AG20443 (cell line): ENCODE measurements at regions not wholly inside any gene's neighbourhood (a gene's known extent, or its start where the extent isn't known, plus 50 kb on each side); places are given as distances from the start of the nearest gene placed in this dataset.
A peak's percentile ranks its signal among the peaks of the same experiment; 100 is the strongest.
"Not testable (repeated sequence)": the region's sequence is repeated elsewhere in the genome, so short reads cannot be mapped to it uniquely, and the experiment has no call there.

Experiments
- DNase-seq: peaks from one replicate; pipeline ENCODE4 v3.0.0; 2012; ENCODE audit warnings: low spot score, mixed read lengths

DNA sequence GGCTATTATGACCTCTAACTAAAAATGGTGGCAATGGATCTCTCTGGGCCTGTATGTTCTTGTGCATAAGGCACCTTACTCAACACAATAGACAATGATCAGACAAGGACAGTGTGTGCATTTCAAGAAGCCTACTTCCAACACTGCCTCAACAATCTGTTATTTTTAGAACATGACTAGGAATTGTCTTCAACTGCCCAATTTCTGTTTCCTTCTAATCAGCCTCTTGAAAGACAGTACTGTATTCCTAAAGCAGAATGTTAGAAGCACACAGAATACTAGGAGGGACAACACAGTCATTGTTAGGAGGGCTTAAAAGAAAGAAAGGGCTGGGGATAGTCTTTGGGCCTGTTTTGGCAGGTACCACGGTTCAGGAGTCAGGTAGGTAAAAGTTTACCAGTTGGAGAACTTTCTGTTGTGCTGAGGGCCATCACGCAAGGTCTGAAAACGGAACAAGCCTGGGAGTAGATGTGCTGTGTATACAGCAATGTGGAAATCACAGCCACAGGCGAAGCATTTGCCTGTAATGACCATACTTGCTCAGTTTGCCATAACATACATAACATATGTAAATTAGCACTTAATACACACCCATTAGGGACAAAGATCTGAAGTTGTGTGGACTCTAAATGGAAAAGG is 100.8 kb upstream of the ATXN3L start:
- no peak for DNase-seq

DNA sequence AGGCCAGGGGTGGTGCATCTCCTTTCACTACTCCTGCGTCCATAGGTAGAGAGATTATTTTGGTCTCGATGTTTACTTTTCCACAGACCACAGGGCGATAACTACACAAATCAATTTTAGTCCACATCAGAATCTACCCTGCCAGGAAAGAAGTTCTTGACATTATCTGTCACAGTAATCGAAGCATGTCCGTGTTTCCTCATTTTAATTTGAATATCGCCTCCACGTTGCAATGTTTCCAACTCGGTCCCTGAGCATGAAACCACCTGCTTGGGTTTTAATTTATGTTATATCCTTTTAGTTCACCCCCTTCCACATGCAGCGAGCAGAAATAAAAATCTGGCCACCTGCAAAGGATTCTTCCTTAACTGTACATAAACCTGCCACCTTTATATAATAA is 100.1 kb upstream of the ATXN3L start:
- DNase-seq: no peak

DNA sequence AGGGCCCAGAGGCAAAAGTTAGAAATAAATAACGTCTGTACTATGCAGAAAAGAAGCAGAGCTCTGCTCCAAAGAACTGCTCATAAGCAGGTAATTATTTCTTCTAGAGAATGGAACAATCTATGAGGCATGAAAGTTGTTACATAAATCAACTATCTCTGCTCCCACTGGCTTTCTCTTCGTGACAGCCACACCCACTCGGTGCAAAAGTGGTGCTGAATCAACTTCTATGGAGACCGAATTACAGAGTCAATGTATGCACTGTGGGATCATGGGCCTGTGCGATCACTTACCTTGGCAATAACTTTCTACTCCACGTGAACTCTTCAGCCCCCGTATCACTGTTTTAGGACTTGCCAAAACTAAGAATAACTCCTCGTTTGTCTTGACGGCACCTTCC is 99.4 kb upstream of the ATXN3L start:
- no peak for DNase-seq

DNA sequence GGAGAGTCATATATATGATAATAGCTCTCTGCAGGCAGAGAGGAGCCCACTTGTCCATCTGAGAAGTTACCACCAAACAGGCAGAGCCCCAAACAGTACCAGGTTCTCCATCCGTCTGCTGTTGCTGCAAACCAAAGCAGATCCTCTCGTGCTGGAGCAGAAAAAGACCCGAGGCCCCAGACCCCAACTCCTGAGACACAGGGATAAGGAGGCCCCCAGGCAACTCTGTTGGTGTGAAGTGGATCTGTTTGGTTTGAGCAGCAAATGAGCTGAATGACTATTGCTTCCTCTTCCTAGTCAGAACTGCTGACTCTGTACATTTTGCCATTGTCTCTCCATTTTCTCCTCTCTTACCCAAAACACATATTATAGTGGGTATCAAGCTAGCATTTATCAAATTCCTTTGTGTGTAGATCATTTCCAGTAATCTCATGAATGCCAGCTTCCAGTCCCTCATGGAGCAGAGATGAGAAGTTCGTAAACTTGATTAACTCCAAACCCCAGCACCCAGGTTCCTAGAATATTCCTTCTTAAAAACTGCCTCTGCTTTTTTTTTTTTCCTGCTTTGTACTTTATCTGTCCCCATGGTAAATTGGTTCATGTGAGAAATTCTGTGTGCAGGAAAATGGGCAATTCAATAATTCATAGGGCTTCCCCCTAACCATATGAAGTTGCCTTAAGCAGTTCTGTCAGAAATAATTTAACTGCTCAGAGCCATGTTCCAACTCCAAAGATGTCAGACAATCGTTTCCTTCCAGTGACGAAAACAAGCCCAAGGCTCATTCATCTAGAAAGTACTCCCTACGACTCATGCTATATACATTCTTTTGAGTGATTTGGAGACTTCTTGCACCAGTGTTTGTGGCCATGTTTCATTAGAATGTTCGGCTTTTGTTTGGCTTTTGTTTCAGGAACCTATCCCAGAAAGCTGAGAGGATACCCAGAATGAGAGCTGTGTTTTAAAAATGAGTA is 98.6 kb upstream of the ATXN3L start:
- DNase-seq: no peak

DNA sequence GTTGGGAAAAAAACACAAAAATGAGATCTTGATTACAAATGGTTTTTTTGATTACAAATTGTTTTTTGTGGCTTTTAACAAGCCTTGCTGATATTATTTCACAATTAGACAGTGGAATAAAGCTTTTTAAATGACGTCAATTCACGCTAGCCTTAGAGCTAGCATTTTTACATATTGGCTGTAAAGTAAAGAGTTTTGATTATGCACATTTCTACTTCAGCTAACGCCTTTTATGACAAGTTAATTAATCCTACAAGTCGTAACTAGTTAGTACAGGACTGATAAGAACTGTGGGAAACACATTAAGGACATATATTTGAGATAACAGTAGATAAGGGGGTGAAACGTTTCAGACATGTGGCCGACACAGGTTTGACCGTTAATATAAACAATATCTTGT is 95.7 kb upstream of the ATXN3L start:
- DNase-seq: no peak

DNA sequence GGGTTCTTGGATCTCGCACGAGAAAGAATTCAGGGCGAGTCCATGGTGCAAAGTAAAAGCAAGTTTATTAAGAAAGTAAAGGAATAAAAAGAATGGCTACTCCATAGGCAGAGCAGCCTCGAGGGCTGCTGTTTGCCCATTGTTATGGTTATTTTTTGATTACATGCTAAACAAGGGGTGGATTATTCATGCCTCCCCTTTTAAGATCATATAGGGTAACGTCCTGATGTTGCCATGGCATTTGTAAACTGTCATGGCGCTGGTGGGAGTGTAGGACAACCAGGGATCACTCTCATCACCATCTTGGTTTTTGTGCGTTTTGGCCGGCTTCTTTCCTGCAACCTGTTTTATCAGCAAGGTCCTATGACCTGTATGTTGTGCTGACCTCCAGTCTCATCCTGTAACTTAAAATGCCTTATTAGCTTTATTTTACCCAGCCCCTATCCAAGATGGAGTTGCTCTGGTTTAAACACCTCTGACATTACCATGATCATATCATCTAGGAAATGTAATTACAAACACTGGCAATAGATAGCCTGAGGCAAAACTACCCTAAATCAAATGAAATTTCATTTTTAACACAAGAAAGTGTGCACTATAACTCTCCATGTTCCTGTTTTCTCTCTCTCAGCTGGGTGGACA is 94.3 kb upstream of the ATXN3L start:
- no peak for DNase-seq

DNA sequence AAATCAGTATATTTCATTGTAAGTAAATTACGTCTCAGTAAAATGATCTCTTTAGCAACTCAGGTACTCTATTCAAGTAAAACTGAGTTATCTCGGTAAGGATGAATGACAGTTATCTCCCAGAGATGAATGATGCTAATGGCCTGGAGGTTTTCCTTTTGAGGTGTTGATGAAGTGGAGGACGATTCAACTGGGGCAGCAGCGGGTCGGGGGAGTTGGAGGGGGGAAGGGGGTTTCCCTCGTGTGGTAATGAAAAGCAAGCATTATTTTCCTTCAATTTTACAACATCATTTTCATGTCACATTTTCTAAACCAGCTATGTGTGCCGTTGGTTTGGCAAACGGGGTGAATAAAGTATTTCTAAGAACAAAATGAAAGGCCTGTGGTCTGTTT is 92.4 kb upstream of the ATXN3L start:
- DNase-seq: no peak

DNA sequence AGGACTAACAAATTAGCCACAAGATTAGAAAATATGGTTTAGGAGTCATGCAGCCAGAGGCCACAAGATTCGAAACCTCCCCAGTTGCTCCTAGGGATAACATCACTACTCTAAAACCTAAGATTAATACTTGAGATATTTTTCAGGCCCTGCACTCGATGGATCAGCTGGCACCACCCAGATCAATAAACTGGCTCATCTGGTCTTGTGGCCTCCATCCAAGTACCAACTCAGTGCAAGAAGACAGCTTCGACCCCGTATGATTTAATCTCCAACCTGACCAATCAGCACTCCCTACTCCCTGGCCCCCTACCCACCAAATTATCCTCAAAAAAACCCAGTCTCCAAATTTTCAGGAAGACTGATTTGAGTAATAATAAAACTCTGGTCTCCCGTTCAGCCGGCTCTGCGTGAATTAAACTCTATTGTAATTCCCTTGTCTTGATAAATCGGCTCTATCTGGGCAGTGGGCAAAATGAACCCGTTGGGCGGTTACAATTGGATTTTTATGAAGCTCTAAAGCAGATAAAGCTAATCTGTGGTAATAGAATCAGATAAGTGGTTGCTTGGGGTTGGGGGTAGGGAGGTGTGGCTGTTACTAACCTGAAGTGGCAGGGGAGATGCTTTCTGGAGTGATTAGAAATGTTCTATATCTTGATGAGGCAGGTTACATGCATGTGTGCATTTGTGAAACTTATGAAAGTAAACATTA is 91.8 kb upstream of the ATXN3L start:
- no peak for DNase-seq

DNA sequence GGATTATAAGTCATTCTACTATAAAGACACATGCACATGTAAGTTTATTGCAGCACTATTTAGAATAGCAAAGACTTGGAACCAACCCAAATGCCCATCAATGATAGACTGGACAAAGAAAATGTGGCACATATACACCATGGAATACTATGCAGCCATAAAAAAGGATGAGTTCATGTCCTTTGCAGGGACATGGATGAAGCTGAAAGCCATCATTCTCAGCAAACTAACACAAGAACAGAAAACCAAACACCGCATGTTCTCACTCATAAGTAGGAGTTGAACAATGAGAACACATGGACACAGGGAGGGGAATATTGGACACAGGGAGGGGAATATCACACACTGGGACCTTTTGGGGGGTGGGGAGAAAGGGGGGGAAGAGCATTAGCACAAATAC is 88.7 kb upstream of the ATXN3L start:
- DNase-seq: not testable (repeated sequence)

DNA sequence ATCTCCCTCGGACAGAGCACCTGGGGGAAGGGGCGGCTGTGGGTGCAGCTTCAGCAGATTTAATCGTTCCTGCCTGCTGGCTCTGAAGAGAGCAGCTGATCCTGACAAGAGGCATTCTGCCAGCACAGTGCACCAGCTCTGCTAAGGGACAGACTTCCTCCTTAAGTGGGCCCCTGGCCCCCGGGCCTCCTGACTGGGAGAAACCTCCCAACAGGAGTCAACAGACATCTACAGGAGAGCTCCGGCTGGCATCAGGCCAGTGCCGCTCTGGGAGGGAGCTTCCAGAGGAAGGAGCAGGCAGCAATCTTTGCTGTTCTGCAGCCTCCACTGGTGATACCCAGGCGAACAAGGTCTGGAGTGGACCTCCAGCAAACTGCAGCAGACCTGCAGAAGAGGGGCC is 84.9 kb upstream of the ATXN3L start:
- DNase-seq: not testable (repeated sequence)

DNA sequence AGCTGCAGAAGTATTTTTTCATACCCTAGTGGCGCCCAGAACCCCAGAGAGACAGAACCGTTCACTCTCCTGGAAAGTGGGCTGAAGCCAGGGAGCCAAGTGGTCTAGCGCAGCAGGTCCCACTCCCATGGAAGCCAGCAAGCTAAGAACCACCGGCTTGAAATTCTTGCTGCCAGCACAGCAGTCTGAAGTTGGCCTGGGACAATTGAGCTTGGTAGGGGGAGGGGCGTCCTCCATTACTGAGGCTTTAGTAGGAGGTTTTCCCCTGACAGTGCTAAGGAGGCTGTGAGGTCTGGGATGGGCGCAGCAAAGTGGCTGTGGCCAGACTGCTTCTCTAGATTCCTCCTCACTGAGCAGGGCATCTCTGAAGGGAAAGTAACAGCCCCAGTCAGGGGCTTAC is 84.5 kb upstream of the ATXN3L start:
- no peak for DNase-seq

DNA sequence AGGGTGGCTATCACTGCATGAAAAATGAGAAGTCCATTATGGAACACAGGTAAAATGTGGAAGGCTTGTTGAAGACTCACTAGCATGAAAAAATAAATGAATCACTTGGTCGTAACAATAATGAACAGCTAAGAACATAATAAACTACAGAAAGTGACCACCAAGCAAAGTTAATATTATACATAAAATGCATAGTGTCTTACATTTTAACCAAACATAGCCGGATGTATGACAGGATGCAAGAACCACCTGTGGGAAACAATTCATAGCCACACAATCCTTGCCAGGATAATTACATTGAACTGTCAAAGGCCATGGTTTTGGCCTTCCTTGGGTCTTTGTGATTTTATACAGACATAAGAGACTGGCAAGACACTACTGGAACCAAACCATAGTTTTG is 81.9 kb upstream of the ATXN3L start:
- no peak for DNase-seq

DNA sequence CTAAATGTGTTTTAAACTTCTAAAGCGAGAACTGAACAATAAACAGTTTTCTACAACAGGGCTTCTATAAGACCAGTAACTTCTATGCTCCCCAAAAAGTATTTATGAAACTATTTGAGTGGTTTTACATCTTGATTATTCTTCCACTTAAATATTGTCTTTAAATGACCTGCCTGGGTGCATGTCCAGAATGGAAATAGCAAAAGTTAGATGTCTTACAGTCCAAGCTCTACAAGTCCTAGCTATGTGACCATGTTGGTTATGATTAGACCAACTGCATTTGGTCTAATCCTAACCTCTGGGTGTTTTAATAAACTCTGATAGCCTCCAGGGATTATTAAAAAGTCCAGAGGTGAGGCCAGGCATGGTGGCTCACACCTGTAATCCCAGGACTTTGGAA is 79.0 kb upstream of the ATXN3L start:
- no peak for DNase-seq

DNA sequence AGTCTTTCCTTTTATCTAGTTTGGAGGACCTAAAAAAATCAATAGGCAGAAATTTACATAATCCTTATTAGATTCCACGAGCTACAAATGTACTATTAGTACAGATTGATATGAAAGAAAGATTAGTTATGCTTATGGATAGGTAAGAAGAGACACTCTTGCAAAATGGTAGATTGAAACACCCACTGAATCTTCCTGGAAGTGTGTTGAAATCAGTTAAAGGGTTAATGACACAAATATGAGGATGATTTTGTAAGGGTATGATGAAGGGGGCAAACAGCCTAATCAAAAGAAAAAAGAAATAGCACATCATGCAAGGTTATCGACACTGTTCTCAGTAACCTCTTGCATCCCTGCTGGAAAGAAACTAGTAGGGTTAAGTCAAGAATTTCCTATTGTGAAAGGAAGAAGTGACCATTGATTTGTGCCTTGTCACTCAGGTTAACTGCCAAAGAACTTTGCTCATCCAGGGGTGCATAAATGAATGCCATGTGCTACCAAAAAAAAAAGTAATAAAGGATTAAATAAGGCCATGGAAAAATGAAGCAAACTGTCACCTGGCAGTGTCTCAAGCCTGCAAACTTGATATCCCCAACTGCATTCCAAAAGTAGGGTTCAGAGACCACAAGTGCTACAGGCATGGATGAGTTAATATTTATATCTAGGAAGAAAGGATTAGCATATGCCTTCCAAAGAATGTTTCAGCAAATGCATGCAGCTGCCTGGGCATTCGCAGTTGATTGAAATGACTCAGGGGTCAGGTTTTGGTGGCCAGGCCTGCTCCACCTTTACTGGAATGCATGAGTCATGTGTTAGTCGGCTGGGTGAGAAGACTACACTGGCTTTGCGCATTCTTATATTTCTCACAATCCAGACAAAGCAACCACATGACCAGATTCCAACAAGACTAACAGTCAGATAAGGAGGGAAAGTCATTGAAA is 78.3 kb upstream of the ATXN3L start:
- peak; percentile 81 for DNase-seq

DNA sequence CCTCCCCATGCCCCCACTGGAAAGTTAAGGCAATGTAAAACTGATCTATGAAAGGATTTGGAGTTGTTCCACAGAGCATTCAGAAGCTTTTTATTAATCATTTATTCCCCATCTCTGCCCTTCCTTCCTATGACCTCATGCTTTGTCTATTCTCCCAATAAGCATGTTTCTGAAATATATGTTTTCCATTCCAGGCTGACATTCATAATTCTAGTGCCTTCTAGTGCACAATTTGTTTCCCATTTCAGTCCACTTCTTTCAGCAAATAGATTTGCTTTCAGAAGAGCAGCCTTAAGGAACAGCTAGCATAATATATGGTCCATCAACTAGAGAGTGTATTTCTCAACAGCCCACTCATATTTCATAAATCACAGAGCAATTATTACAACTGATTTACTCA is 77.1 kb upstream of the ATXN3L start:
- no peak for DNase-seq

DNA sequence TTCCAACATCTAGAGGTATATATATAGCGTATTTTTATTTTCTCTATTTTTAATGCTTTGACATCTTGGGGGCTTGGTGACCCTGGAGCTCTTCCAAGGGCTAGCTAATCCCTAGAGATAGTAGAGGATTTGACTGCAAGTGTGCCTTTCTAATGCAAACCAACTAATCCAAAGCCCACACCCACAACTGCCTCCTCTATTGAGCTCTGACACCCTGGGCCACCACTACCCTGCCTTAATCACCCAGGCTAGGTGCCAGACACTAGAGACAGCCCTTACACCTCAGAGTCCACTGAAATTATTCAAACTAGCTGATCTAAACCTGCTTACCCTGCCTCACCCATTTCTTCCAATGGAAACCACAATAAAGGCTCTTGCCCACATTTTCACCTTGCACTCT is 69.6 kb upstream of the ATXN3L start:
- DNase-seq: no peak

DNA sequence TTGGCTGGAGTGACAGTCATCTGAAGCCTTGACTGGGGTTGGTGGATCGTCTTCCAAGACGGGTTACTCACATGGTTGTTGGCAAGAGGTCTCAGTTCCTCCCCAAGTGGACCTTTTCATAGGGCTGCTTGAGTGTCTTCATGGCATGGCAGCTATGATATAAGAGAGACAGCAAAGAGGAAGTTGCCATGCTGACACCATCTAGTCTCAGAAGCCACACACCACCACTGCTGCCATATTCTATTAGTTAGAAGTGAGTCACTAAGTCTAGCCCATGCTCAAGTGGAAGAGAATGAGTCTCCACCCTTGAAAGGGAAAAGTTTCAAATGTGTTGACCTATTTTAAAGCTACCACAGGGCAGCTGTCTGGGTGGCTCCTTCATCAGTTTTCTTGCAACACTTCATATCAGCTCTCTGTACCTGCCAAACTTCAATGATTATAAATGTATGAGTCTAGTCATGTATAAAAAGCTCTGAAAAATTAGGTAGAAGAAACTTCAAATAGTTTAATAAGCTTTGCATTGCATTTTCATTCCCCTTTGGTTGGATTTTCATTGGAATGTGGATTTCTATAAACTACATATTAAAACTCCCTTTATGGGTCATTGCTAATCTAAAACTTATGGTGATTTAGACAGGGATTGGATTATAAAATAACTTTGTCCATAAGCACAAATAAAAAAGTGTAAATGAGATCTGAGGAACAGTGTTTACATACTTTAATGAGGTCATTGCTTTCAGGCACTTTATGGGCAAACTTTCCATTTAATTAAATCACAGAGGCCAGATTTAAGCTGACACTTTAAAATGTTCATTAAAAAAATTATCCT is 68.0 kb upstream of the ATXN3L start:
- DNase-seq: peak; percentile 15

DNA sequence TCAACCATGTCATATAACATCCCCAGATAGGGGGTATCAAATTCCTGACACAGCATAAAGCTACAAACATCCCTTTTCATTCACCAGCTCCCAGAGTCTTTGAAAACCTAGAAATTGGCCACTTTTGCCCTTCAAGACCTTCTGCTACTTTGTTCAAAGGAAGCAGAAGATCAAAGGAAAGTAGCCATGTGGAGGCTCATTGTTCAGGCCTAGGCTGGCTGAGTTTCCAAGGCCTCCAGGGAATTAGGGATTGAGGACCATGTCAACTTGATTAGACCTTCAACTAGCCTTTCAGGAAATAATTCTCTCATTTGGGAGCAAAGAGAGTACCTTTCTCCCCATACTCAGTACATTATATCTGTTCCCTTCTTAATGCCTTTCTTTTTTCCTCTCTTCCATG is 66.8 kb upstream of the ATXN3L start:
- no peak for DNase-seq

DNA sequence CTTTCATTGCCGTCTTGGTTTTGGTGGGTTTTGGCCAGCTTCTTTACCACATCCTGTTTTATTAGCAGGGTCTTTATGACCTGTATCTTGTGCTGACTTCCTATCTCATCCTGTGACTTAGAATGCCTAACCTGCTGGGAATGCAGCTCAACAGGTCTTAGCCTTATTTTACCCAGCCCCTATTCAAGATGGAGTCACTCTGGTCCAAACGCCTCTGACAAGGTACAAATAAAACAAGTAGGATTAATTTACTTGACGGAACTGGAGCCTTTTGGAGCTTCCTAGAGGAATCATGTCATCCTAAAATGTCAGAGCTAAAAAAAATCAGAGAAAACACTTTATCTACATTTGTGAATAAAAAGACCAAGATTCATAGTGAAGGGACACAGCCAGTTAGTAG is 66.2 kb upstream of the ATXN3L start:
- DNase-seq: no peak

DNA sequence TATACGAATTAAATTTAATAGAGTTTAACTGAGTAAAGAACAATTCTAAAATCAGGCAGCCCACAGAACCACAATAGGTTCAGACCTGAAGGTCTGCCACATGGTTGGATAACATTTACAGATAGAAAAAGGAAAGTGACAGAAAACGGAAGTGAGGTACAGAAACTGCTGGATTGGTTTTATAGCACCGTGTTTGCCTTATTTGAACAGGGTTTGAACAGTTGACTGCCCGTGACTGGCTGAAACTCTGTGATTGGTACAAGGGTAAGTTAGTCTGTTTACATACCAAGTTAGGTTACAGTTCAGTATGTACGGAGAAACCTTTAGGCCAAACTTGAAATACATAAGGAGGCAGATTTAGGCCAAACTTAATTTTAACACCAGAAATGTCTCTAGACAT is 64.1 kb upstream of the ATXN3L start:
- DNase-seq: no peak
